Glutamatergic neuron (in vitro differentiated cells): ENCODE measurements at regions not wholly inside any gene's neighbourhood (a gene's known extent, or its start where the extent isn't known, plus 50 kb on each side); places are given as distances from the start of the nearest gene placed in this dataset.

ENCODE experiments used
- DNase-seq: peaks from one replicate; pipeline ENCODE4 v3.0.0; 2022
- H3K27ac Mint-ChIP-seq: one replicate; pipeline ENCODE4 v1.8.0; 2020; ENCODE audit warnings: mild to moderate bottlenecking, mixed read lengths, inconsistent platforms; ENCODE audit not compliant: unreplicated experiment
- H3K27me3 Mint-ChIP-seq: one replicate; pipeline ENCODE4 v1.8.0; 2020; ENCODE audit warnings: mild to moderate bottlenecking, moderate library complexity, mixed read lengths, inconsistent platforms; ENCODE audit not compliant: unreplicated experiment
- H3K36me3 Mint-ChIP-seq: one replicate; pipeline ENCODE4 v1.8.0; 2020; ENCODE audit warnings: mild to moderate bottlenecking, mixed read lengths, inconsistent platforms; ENCODE audit not compliant: unreplicated experiment
- H3K4me1 Mint-ChIP-seq: one replicate; pipeline ENCODE4 v1.8.0; 2020; ENCODE audit warnings: mild to moderate bottlenecking, low read depth, mixed read lengths, inconsistent platforms; ENCODE audit not compliant: unreplicated experiment
- H3K4me3 Mint-ChIP-seq: one replicate; pipeline ENCODE4 v1.8.0; 2020; ENCODE audit warnings: mild to moderate bottlenecking, mixed read lengths, inconsistent platforms; ENCODE audit not compliant: unreplicated experiment
- H3K9me3 Mint-ChIP-seq: one replicate; pipeline ENCODE4 v1.8.0; 2020; ENCODE audit warnings: mild to moderate bottlenecking, moderate library complexity, mixed read lengths, inconsistent platforms; ENCODE audit not compliant: unreplicated experiment
- TF ChIP-seq, protein P1 (sequence below): fragments of 200-600 bp; sonication (generic); IDR thresholded peaks from one replicate; pipeline ENCODE4 v1.5.0; 2021; ENCODE audit not compliant: partially characterized antibody, unreplicated experiment

DNA sequence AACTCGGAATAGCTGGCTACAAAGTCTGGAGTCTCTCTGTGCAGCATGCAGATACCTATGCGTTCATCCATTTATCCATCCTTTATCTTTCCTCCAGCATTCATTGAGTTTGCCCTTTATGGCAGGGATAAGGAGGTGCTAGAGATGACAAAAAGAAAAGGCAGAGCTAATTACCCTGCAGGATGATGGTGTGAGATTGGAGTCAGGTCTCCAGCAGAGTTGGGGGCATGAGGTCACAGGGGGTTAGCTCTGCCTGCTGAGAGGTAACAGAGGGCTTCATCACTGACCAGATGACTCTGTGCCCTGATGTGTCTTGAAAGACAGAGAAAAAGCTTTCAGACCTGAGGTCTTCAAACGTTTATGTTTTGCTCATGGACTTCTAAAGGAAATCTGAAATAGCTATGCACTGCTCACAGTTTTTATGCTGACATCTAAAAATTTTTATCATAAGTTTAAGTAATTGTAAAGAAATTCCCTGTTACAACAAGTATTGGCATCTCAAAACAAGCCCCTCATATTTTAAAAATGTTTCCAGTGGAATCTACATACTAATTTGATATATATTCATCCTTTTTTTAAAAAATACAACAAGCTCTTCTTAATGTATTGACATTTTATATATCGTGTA, 132.3 kb upstream of the ANKRD28 start:
- H3K4me3 Mint-ChIP-seq, result no peak overlapping the region
- peaks cover 18% of the 10 kb centered on the region for H3K4me1 Mint-ChIP-seq
- no peaks in the 10 kb centered on the region for H3K36me3 Mint-ChIP-seq
- peaks cover 2% of the 10 kb centered on the region for H3K9me3 Mint-ChIP-seq
- H3K27ac Mint-ChIP-seq, result peak overlapping the region; percentile 3
- TF ChIP-seq, protein P1, sequence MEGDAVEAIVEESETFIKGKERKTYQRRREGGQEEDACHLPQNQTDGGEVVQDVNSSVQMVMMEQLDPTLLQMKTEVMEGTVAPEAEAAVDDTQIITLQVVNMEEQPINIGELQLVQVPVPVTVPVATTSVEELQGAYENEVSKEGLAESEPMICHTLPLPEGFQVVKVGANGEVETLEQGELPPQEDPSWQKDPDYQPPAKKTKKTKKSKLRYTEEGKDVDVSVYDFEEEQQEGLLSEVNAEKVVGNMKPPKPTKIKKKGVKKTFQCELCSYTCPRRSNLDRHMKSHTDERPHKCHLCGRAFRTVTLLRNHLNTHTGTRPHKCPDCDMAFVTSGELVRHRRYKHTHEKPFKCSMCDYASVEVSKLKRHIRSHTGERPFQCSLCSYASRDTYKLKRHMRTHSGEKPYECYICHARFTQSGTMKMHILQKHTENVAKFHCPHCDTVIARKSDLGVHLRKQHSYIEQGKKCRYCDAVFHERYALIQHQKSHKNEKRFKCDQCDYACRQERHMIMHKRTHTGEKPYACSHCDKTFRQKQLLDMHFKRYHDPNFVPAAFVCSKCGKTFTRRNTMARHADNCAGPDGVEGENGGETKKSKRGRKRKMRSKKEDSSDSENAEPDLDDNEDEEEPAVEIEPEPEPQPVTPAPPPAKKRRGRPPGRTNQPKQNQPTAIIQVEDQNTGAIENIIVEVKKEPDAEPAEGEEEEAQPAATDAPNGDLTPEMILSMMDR, result no peak
- no peaks in the 10 kb centered on the region for H3K27me3 Mint-ChIP-seq
- no peak for DNase-seq

DNA sequence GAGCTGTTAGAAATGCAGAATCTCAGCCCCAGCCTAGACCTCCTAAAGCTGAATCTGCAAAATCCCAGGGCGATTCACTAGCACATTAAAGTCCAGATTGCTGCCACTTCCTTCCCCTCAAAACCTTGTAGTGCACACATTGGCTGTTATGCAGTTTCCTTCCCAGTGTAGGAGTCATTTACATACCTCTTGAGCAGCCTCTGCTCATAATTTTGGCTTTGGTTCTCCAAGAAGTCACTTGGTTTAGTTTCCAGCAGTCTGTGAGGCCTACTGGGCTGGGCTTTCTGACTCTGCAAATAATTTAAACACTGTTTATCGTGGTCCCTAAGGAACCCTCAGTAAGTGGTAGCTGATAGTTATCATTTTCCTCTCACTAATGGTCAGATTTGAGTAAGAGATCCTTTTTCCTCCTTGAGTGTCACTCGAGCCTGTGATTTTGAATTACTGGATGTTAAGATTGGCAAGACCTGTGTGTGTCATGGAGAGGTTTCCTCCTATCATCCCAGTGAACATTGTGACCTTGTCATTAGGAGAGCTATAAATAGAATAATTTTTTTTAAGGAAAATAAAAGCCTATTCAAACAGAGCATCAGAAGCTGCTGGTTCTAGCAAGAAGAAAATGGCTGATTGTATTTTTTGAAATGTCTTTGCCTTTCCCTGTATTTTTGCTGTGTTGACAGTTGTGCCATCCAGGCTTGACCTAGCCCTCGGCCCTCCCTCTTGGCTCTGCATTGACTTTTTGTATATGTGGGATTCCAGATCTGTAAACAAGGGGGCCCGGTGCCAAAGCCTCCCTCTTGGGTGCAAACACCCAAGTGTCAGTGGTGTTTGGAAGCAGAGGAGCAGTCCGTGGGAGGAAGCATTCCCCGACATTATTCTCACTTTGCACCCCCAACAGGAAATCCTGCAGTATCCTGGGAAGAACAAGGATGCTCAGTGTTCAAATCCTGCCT, 134.8 kb upstream of the ANKRD28 start:
- H3K4me3 Mint-ChIP-seq, result peak overlapping the region; percentile 38
- peak overlapping the region; percentile 72 for H3K27ac Mint-ChIP-seq

GRCh38 chr3:15933439-15934139, 135.8 kb upstream of the ANKRD28 start:
- peaks cover 12% of the 10 kb centered on the region for H3K9me3 Mint-ChIP-seq

More for the DNA sequence above, 134.8 kb upstream of the ANKRD28 start:
- no peak for DNase-seq
- Mint-ChIP-seq H3K36me3 (no peaks in the 10 kb centered on the region), H3K4me1 (peaks cover 37% of the 10 kb centered on the region), H3K9me3 (peaks cover 12% of the 10 kb centered on the region), H3K27me3 (peaks cover 8% of the 10 kb centered on the region)
- TF ChIP-seq, protein P1, result no peak

DNA sequence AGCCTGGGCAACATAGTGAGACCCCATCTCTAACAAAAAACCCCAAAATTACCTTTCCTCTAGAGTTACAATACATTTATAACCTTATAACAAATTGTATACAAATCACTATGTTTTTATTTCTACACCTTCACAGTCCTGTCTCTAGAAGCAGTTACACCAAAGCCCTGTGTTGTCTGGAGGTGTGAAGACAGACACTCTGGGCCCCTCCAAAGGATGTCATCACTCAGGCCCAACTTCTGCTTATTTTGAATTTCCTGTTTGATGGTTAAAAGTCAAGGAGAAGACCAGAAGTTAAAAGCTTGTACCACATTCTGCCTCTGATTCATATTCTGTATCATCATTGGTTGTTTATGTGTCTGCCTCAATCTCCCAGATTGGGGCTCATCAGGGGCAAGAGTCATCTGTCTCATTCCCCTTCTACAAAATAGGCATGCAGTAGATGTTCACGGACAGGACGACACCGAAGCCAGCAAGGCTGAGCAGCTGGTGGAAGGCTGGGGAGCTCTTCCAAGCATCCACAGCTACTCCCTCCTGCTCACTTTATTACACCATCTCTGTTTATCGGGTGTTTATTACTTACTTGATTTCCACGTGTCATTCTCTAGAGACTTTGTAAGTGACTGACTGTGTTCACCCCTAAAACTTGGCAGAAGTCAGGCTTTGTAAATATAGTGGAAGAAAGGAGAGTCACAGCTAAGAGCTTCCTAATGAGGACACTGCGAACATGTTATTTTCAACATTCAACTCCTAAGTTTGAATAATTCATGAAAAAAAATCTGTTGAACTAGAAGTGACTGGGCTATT, 136.8 kb upstream of the ANKRD28 start:
- Mint-ChIP-seq H3K27ac (peak overlapping the region; percentile 2), H3K4me1 (peaks cover 37% of the 10 kb centered on the region), H3K4me3 (no peak overlapping the region), H3K36me3 (no peaks in the 10 kb centered on the region), H3K9me3 (peaks cover 12% of the 10 kb centered on the region), H3K27me3 (peaks cover 8% of the 10 kb centered on the region)
- DNase-seq, result no peak
- TF ChIP-seq, protein P1, result no peak

More at GRCh38 chr3:15933439-15934139, 135.8 kb upstream of the ANKRD28 start:
- Mint-ChIP-seq H3K27ac (peak overlapping the region; percentile 3), H3K4me3 (no peak overlapping the region), H3K27me3 (peaks cover 8% of the 10 kb centered on the region), H3K4me1 (peaks cover 37% of the 10 kb centered on the region), H3K36me3 (no peaks in the 10 kb centered on the region)
- TF ChIP-seq, protein P1, result no peak
- DNase-seq, result no peak
